NOMO-1 treated with dmso at 0.1 percent for 144 hours (cell line): ENCODE measurements at regions not wholly inside any gene's neighbourhood (a gene's known extent, or its start where the extent isn't known, plus 50 kb on each side); places are given as distances from the start of the nearest gene placed in this dataset.
A peak's percentile ranks its signal among the peaks of the same experiment; 100 is the strongest.
"Not testable (repeated sequence)": the region's sequence is repeated elsewhere in the genome, so short reads cannot be mapped to it uniquely, and the experiment has no call there.

Source experiments
- DNase-seq: peaks from one replicate; lab custom pipeline; 2025; ENCODE audit not compliant: unreplicated experiment; lab: John Stamatoyannopoulos, UW

GRCh38 chr4:128540122-128540521 is 252.5 kb upstream of the PGRMC2 start:
- no peak for DNase-seq

- DNase-seq, result no peak
Measured at GRCh38 chr4:128538111-128538882, 250.7 kb upstream of the PGRMC2 start.

DNA sequence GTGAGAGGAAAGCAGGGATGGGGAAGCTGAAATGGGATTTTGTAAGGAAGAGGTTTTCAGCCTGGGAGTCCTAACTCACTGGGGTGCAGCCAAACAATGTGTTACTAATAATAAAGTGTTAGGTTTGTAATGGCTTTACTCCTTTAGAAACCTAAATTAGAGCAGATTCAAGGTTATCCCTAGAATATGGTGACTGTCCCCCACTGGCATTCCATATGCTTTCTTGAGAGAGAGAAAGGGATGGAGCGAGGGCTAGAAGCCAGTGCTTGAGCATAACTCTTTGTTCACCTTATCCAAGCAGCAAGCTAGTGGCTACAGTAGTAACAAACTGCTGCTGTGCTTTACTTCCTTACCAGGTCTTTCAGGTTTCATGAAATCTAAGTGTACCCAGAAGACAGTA is 249.1 kb upstream of the PGRMC2 start:
- DNase-seq, result no peak

DNA sequence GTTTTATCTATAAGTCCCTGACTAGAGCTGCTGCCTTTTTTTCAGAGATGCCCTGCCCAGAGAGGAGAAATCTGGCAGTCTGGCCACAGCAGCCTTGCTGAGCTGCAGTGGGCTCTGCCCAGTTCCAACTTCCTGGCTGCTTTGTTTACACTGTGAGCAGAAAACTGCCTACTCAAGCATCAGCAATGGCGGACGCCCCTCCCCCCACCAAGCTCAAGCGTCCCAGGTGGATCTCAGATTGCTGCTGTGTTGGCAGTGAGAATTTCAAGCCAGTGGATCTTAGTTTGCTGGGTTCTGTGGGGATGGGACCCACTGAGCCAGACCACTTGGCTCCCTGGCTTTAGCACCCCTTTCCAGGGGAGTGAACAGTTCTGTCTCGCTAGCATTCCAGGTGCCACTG is 247.9 kb upstream of the PGRMC2 start:
- not testable (repeated sequence) for DNase-seq

GRCh38 chr4:128528793-128529553 is 241.4 kb upstream of the PGRMC2 start:
- no peak for DNase-seq

GRCh38 chr4:128527946-128528576 is 240.4 kb upstream of the PGRMC2 start:
- no peak for DNase-seq

DNA sequence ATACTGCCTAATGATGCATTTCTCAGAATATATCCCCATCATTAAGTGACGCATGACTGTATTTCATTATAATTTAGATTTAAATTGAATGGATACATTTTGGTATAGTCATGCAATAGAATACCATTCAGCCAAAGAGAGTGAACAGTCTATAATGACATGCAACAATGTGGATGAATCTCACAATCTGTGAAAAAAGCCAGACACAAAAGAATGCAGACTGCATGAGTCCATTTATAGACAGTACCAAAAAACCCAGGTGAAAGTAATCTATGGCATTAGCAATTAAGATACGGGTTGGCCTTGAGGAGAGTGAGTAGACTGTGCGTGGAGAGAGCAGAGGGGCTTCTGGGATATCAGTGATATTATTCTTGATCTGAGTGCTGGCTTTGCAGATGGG is 239.7 kb upstream of the PGRMC2 start:
- no peak for DNase-seq

GRCh38 chr4:128525992-128526630 is 238.5 kb upstream of the PGRMC2 start:
- no peak for DNase-seq

DNA sequence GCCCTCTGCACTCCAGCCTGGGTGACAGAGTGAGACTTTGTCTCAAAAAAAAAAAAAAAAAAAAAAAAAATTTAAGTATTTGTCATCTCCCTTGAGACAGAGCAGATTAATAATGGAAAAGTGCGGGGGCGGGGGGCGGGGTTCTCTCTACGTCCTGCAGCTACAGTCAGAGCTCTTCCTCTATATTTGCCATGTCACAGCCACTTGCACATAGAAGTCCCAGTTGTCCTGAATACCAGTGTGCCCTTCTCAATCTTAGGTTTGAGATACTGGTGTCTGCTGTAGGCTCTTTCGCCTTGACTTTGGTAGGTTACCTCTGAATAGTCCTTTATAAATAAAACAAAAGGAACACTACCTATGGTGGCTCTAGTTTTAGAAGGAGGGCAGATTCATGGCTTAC is 237.8 kb upstream of the PGRMC2 start:
- no peak for DNase-seq

GRCh38 chr4:128524311-128524710 is 236.7 kb upstream of the PGRMC2 start:
- no peak for DNase-seq

DNA sequence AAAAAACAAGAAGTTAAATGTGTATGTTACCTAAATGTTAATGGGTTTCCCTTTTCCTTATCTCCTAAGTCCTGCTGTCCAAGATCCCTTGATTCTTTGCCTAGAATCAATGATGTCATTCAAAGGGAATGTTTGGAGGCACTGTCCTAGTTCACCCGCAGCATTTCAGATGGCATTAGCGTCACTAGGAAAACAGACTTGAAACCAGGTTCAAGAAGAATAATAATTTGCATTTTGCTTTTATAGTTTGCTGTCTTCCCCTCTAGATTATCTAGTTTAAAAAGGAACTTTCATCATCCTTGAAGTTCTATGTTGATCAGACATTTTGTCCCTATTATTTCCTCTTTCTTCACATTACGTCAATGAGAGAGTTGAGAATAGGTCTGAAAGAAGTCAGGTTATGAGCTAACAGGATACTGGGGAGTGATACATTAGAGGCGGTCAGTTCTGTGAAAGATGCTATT is 234.1 kb upstream of the PGRMC2 start:
- no peak for DNase-seq

DNA sequence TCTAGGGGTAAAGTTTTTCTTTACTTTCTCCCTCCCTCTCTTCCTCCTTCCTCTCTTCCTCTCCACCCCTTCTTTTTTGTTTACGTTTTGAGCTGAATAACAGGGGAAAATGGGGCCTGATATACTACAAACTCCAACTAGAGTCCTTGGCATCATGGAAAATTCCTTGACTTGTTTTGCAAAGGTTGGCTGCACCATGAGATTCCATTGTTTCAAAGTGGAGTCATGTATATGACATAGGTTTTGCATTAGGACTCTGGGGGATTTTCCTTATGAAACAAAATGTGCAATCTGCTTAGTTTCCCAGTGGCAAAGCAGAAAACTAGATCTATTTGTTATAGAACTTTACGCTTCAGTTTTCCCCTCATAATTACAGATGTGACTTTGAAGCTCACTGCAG is 233.5 kb upstream of the PGRMC2 start:
- DNase-seq, result no peak

GRCh38 chr4:128519163-128519830 is 231.7 kb upstream of the PGRMC2 start:
- no peak for DNase-seq

DNA sequence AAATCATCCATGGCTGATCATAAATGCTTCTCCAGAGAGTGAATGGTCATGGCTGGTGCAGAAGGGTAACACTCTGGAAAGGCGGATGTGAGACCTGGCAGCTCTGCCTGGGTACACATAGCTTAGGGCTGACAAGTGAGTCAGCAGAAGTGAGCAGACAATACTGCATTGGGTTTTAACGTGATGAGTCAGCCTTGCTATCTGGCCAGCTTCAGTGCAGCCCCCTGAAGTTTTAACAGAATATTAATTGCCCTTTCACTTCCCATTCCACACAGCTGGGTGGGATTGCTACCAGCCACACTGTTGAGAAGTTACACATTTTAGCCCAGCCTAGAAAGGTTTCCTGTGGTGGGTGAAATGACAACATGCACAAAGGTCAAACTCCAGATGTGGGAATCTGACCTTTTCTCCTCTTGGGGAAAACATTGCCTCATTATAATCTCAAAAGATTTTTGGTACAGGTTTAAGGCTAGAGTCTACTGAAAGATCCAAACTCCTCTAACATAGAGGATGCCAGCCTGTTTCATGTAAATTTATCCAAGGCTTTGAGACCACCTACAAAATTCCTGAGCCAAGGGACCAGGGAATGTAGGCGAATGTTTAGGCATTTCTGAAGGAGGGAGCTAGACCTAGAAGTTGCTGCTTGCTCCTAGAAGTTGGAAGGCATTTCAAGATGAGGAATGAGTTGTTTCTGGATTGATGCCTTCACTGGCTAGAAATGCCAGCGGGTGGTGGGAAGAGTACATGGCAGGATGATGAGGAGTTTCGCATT is 230.3 kb upstream of the PGRMC2 start:
- peak; percentile 93 for DNase-seq

- DNase-seq, result no peak
Measured at GRCh38 chr4:128517096-128517738, 229.6 kb upstream of the PGRMC2 start.

DNA sequence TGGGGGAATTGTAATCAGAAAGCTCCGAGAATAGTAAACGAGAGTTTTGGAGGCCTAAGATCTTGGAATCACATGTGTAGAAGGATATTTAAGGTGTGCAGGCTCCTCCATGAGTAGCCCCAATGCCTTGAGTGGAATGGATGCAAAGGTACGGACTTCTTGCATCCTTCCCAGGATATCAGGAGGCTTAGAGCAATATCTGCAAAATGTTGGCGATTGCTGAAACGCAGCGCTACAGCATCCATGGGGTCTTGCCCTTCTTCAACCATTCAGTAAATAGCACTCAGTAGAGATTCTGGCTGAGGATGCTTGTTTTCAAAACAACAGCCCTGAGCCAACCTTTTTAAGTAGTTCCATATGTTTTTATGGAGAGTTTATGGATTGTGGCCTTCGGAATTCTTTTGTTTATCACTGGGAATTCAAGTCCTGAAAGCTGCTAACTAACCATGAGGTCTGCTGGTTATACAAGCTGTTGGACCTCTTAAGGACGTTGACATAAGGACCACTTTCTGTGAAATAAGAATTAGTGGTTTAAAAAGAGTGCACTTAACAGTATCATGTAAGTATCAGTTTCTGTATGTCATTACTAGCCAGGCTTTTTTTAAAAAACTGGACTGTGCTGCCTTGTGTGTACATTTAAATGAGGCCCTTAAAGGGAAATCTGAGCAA is 228.8 kb upstream of the PGRMC2 start:
- DNase-seq, result no peak

DNA sequence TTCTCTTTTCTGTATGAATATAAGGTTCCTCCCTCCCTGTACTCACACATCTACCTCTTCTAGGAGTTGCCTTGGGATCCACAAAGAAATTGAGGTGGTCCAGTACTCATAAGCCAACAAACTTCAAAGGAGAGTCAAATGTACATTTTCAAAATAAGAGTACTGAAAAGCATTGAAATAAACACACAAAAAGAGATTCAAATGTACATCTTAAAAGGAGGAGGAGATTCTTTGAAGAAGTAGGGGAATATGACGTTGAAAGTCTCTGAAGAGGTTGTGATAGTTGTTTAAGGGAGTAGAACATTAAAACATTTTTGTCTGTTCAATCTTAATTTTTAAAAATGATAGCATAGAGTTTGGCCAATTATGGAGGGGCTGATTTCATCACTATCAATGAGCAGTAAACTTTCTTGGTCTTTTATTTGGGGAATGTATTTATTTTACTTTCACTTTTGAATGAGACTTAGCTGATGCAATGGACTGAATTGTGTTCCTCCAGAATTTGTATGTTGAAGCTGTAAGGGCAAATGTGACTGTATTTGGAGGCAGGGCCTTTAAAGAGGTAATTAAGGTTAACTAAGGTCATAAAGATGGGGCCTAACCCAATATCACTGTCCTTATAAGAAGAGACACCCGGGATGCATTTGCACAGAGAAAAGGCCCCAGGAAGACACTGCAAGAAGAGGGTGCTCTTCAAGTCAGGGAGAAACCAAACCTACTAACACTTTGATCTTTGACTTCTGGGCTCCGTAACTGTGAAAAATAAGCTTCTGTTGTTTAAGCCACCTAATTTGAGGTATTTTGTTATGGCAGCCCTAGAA is 226.3 kb upstream of the PGRMC2 start:
- no peak for DNase-seq

DNA sequence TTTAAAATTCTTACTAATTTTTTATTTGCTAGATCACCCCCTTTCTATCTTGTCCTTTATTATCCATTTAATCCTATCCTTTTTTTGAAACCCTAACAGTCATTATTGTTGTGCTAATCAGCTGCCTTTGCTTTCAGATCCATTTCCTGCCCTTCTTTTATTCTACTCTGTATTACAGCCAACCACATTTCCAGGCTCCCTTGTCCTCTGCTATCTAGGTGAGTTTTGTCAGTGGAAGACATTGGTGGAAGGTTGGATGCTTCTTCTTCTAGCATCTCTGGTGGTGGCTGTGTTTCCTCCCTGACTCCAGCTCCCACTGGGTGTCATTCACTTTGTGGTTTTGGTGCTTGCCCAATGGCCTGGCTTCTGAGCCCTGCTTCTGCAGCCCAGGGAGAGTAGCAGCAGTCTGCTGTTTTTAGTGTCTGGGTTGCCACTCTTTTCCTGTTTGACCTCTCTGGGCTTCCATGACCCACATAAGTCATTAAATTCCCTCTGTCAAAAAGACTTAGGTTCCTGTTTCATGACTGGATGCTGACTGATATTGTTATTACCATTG is 225.2 kb upstream of the PGRMC2 start:
- DNase-seq, result peak; percentile 68
